Fibroblast of villous mesenchyme (primary cell): ENCODE measurements at regions not wholly inside any gene's neighbourhood (a gene's known extent, or its start where the extent isn't known, plus 50 kb on each side); places are given as distances from the start of the nearest gene placed in this dataset.
"Not testable (repeated sequence)": the region's sequence is repeated elsewhere in the genome, so short reads cannot be mapped to it uniquely, and the experiment has no call there.

ENCODE experiments used
- DNase-seq: peaks from one replicate; pipeline ENCODE4 v3.0.0-alpha.2; 2010; ENCODE audit warnings: low read depth
- H3K4me3 ChIP-seq: 2 replicates; pipeline ENCODE4 v1.5.1; 2011; ENCODE audit warnings: low read depth, mild to moderate bottlenecking, low read length
- CTCF ChIP-seq: IDR thresholded peaks from 2 replicates; pipeline ENCODE4 v1.5.1; 2012; ENCODE audit warnings: low read depth, mild to moderate bottlenecking, low read length; ENCODE audit not compliant: insufficient read depth

GRCh38 chr13:42381165-42381425, 109.1 kb downstream of the AKAP11 start:
- H3K4me3 ChIP-seq, result no peak overlapping the region
- no peak for DNase-seq
- no peak for TF ChIP-seq CTCF

GRCh38 chr13:42381426-42381825, 109.5 kb downstream of the AKAP11 start:
- not testable (repeated sequence) for H3K4me3 ChIP-seq, DNase-seq

GRCh38 chr13:42383025-42383424, 111.1 kb downstream of the AKAP11 start:
- peak; percentile 23 for DNase-seq
- no peak for TF ChIP-seq CTCF
- no peak overlapping the region for H3K4me3 ChIP-seq

- no peak for DNase-seq
Observed at GRCh38 chr13:42384265-42384664, 112.3 kb downstream of the AKAP11 start.

GRCh38 chr13:42388326-42388725, 116.4 kb downstream of the AKAP11 start:
- no peak for TF ChIP-seq CTCF
- no peak overlapping the region for H3K4me3 ChIP-seq
- DNase-seq, result no peak

More at GRCh38 chr13:42384265-42384664, 112.3 kb downstream of the AKAP11 start:
- H3K4me3 ChIP-seq, result no peak overlapping the region
- TF ChIP-seq CTCF, result no peak

GRCh38 chr13:42389041-42389440, 117.1 kb downstream of the AKAP11 start:
- no peak for TF ChIP-seq CTCF
- H3K4me3 ChIP-seq, result no peak overlapping the region
- DNase-seq, result no peak

- DNase-seq, result no peak
- no peak overlapping the region for H3K4me3 ChIP-seq
- no peak for TF ChIP-seq CTCF
Observed at GRCh38 chr13:42392180-42392579, 120.2 kb downstream of the AKAP11 start.
